SK-N-MC (cell line): ENCODE measurements at regions not wholly inside any gene's neighbourhood (a gene's known extent, or its start where the extent isn't known, plus 50 kb on each side); places are given as distances from the start of the nearest gene placed in this dataset.

Source experiments
- DNase-seq: peaks from one replicate; pipeline ENCODE4 v3.0.0-alpha.2; 2011; ENCODE audit warnings: low read depth, low spot score
- H3K27ac ChIP-seq: fragments of 200-600 bp; sonication (generic); 2 replicates; pipeline ENCODE4 v1.5.1; 2016; ENCODE audit warnings: mixed run types
- H3K36me3 ChIP-seq: fragments of 200-600 bp; sonication (generic); 2 replicates; pipeline ENCODE4 v1.6.1; 2017; ENCODE audit warnings: antibody characterized with exemption, low read length, mixed read lengths; ENCODE audit not compliant: insufficient read depth
- H3K4me3 ChIP-seq: fragments of 200-600 bp; sonication (generic); 2 replicates; pipeline ENCODE4 v1.5.1; 2016
- H3K9ac ChIP-seq: fragments of 200-600 bp; sonication (generic); 2 replicates; pipeline ENCODE4 v1.8.0; 2017; ENCODE audit warnings: mixed run types, mixed read lengths; ENCODE audit not compliant: insufficient read length
- H3K9me3 ChIP-seq: fragments of 200-600 bp; sonication (generic); 2 replicates; pipeline ENCODE4 v1.6.1; 2017; ENCODE audit warnings: low read depth, mild to moderate bottlenecking, antibody characterized with exemption, low read length, moderate library complexity, mixed read lengths
- EZH2 ChIP-seq: fragments of 200-600 bp; sonication (generic); IDR thresholded peaks from one replicate; pipeline ENCODE4 v1.6.1; 2017; ENCODE audit warnings: antibody characterized with exemption
- FOXP2 ChIP-seq: optimal IDR thresholded peaks from 2 replicates; pipeline ENCODE3; 2011; ENCODE audit warnings: mild to moderate bottlenecking, moderate library complexity; ENCODE audit not compliant: insufficient read depth; ENCODE audit errors: extremely low read length, control extremely low read depth
- POLR2AphosphoS5 ChIP-seq: IDR thresholded peaks from 2 replicates; pipeline ENCODE4 v1.6.1; 2012; ENCODE audit warnings: mild to moderate bottlenecking, low read depth, low read length, borderline replicate concordance

DNA sequence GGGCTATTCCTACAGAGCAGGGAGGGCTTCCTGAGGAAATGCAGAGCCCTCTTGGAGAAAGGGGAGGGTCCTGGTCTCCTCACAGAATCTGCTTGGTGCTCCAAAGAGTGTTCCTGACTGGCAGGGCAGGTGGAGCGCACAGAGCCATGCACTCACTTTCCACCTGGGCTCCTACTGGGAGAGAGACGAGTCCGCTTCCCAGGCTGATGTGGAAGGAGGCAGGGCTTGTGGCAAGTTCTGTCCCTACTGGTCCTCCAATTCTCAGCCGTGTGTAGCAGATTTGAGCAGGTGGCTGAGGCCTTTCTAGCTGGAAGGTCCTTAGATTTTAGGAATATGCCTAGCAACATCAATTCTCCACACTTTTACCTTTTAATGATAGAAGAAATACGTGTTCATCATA lies 111.5 kb upstream of the MKI67 start:
- no peak overlapping the region for H3K4me3 ChIP-seq
- H3K9me3 ChIP-seq: no peaks in the 10 kb centered on the region
- no peak overlapping the region for H3K27ac ChIP-seq
- TF ChIP-seq POLR2AphosphoS5 (no peak), FOXP2 (no peak), EZH2 (no peak)
- no peak overlapping the region for H3K9ac ChIP-seq
- H3K36me3 ChIP-seq: no peaks in the 10 kb centered on the region
- DNase-seq: no peak

GRCh38 chr10:128241023-128241422 lies 114.8 kb upstream of the MKI67 start:
- H3K9ac ChIP-seq: no peak overlapping the region
- H3K4me3 ChIP-seq: no peak overlapping the region
- no peaks in the 10 kb centered on the region for H3K36me3 ChIP-seq
- H3K9me3 ChIP-seq: no peaks in the 10 kb centered on the region
- no peak for TF ChIP-seq EZH2
- no peak for TF ChIP-seq POLR2AphosphoS5
- DNase-seq: no peak
- no peak overlapping the region for H3K27ac ChIP-seq

DNA sequence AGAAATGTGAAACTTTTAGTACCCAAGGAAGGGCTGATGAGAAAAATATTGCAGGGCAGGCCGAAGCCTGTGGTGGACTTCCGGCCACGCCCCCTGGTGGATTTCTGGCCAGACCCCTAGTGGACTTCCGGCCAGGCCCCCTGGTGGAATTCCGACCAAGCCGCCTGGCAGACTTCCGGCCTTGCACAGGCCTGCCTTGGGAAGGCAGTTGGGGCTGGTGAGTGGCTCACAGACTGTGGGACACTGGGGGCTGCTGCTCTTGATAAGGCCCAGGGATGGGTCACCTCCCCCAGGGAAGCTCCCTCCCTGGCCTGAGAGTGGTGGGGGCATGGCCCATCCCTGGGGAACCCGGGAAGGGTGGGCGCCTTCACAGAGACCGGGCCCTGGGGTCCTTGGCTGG lies 116.4 kb upstream of the MKI67 start:
- no peaks in the 10 kb centered on the region for H3K36me3 ChIP-seq
- DNase-seq: no peak

GRCh38 chr10:128245026-128245425 lies 118.8 kb upstream of the MKI67 start:
- Histone ChIP-seq H3K9me3 (no peaks in the 10 kb centered on the region), H3K4me3 (no peak overlapping the region), H3K27ac (no peak overlapping the region), H3K9ac (no peak overlapping the region), H3K36me3 (no peaks in the 10 kb centered on the region)
- TF ChIP-seq POLR2AphosphoS5 (no peak), EZH2 (no peak), FOXP2 (no peak)
- no peak for DNase-seq

More for the DNA sequence above, 116.4 kb upstream of the MKI67 start:
- H3K4me3 ChIP-seq: no peak overlapping the region
- H3K9ac ChIP-seq: no peak overlapping the region
- H3K9me3 ChIP-seq: no peaks in the 10 kb centered on the region
- no peak overlapping the region for H3K27ac ChIP-seq
- no peak for TF ChIP-seq EZH2

DNA sequence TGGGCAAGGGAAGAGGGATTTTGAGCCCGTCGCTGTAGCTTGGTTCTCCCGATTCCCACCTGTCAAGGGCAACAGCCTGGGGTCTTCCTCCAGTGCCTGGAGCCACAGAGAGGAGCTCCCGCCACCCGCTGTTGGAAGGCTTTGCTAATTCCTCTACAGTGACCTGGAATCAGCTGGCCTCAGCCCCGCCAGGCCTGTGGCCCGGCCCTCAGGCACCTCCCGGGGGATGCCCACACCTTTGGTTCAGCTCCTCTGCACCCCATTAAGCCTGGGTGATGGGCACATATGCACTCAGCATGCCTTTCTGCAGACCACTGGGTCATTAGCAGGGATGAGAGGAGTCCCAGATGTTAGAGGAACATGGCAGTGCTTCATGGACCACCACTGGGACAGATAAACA lies 121.4 kb upstream of the MKI67 start:
- H3K9ac ChIP-seq: no peak overlapping the region
- TF ChIP-seq EZH2: no peak
- TF ChIP-seq FOXP2: no peak
- no peak for TF ChIP-seq POLR2AphosphoS5
- no peaks in the 10 kb centered on the region for H3K9me3 ChIP-seq
- H3K27ac ChIP-seq: no peak overlapping the region
- DNase-seq: no peak
- no peak overlapping the region for H3K4me3 ChIP-seq
- H3K36me3 ChIP-seq: no peaks in the 10 kb centered on the region

DNA sequence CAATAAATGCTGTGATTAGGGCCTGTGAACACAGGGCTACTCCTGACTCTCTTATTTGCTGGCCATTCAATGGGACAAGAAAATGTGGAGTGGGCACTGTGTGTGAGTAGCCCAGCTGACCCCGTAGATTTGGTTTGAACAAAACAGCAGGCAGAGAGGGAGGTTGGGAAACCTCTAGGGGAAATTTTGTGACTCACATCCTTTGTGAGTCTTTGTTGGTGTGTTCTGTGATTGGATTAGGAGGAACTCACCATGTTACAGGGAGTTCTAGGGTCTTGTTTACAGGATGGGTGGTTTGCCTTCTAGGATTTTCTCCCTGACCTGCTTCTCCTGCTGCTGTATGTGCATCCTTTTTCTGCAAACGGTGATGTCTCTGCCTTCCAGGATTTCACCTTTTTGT lies 128.3 kb upstream of the MKI67 start:
- no peaks in the 10 kb centered on the region for H3K36me3 ChIP-seq
- H3K9ac ChIP-seq: no peak overlapping the region
- H3K27ac ChIP-seq: no peak overlapping the region
- no peaks in the 10 kb centered on the region for H3K9me3 ChIP-seq
- no peak for DNase-seq
- TF ChIP-seq EZH2: no peak
- TF ChIP-seq POLR2AphosphoS5: no peak
- TF ChIP-seq FOXP2: no peak
- no peak overlapping the region for H3K4me3 ChIP-seq

DNA sequence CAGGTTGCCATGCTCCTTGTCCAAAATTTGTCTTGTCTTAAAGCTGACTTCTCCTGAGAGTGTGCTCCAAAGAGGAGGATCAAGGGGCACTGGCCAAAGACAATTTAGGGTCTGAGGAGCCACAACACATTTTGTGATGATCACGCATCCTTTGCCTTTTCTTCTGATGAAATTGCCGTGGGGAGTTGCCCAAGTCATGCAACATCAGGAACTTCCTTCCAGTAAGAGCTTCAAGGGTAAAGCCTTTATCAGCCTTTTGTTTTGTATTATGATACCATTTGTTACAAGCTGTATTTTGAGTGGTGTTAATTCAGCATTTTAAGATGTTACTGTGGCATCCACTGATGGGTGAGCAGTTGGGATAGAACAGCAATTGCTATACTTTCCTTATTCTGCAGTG lies 131.2 kb upstream of the MKI67 start:
- Histone ChIP-seq H3K27ac (no peak overlapping the region), H3K9me3 (no peaks in the 10 kb centered on the region), H3K4me3 (no peak overlapping the region), H3K9ac (no peak overlapping the region), H3K36me3 (no peaks in the 10 kb centered on the region)
- TF ChIP-seq FOXP2 (no peak), EZH2 (no peak), POLR2AphosphoS5 (no peak)
- no peak for DNase-seq

DNA sequence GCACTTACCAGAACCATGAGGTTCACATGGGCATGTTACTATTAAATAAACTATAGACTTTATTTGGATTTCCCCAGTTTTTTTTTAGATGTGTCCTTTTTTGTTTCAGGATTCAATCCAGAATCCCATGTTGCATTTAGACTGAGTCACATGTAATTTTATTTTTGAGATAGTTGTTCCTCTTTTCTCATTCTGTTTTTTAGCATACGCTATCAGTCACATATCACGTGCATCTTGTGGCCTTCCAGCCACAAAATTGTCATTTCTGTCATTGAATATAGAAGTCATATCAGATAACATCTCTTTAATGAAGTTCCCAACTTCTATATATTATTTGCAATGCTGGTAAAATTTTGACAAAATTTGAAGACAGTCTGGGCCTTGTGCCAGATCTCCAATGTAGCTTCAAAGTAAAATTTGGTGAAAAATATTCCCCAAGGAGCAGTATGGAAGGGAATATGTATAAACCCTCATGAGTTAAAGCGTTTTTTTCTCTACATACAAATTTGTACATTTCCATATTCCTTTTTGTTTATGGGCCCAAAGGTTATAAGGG lies 132.3 kb upstream of the MKI67 start:
- DNase-seq: peak; percentile 62
- no peak overlapping the region for H3K27ac ChIP-seq
- no peaks in the 10 kb centered on the region for H3K36me3 ChIP-seq
- no peaks in the 10 kb centered on the region for H3K9me3 ChIP-seq
- TF ChIP-seq POLR2AphosphoS5 (no peak), EZH2 (no peak), FOXP2 (no peak)
- no peak overlapping the region for H3K4me3 ChIP-seq
- no peak overlapping the region for H3K9ac ChIP-seq

GRCh38 chr10:128263891-128264688 lies 137.9 kb upstream of the MKI67 start:
- DNase-seq: no peak
- Histone ChIP-seq H3K9ac (no peak overlapping the region), H3K9me3 (no peaks in the 10 kb centered on the region)

More at GRCh38 chr10:128263891-128264688, 137.9 kb upstream of the MKI67 start:
- TF ChIP-seq FOXP2 (no peak), POLR2AphosphoS5 (no peak), EZH2 (no peak)
- H3K36me3 ChIP-seq: no peaks in the 10 kb centered on the region
- H3K4me3 ChIP-seq: peak overlapping the region; percentile 45
- H3K27ac ChIP-seq: peak overlapping the region; percentile 57; the same call in 1 of the 2 replicates
